H1 (cell line): ENCODE measurements at regions not wholly inside any gene's neighbourhood (a gene's known extent, or its start where the extent isn't known, plus 50 kb on each side); places are given as distances from the start of the nearest gene placed in this dataset.
A peak's percentile ranks its signal among the peaks of the same experiment; 100 is the strongest.

Experiments used
- CTCF ChIA-PET: fragments of 300-600 bp; sonication (Branson Sonifier 250); formaldehyde crosslinking; loops from one replicate; lab custom pipeline; 2021; ENCODE audit not compliant: partially characterized antibody; lab: Charles Lee
- POLR2A ChIA-PET: fragments of 300-600 bp; sonication (Branson Sonifier 250); formaldehyde crosslinking; loops from one replicate; lab custom pipeline; 2021; ENCODE audit warnings: inconsistent platforms; ENCODE audit not compliant: partially characterized antibody; lab: Charles Lee
- DNase-seq, 2 experiments: peaks; one replicate each; pipeline versions ENCODE4 v3.0.0 to v3.0.0-alpha.2; 2010 to 2022; ENCODE audit warnings: low spot score in 2 of 2, low read depth in 1 of 2, mixed read lengths in 1 of 2
- FAIRE-seq: peaks from 2 replicates; lab custom pipeline; 2011; peaks lifted over from hg19 to GRCh38; lab: Jason Lieb, UNC
- H2AFZ ChIP-seq: 2 replicates; pipeline ENCODE4 v1.8.1; 2012; ENCODE audit warnings: low read length, inconsistent platforms
- H2AK5ac ChIP-seq: 2 replicates; pipeline ENCODE4 v1.6.1; 2013; ENCODE audit warnings: low read depth, low read length
- H2BK120ac ChIP-seq: replicated peaks from 2 replicates; pipeline ENCODE3; 2013; ENCODE audit warnings: low read depth, low read length, inconsistent platforms
- H2BK12ac ChIP-seq: 2 replicates; pipeline ENCODE4 v1.6.1; 2013; ENCODE audit warnings: low read depth, low read length
- H2BK15ac ChIP-seq: 2 replicates; pipeline ENCODE4 v1.6.1; 2013; ENCODE audit warnings: low read length
- H2BK20ac ChIP-seq: 2 replicates; pipeline ENCODE4 v1.6.1; 2013; ENCODE audit warnings: low read length
- H2BK5ac ChIP-seq: 2 replicates; pipeline ENCODE4 v1.6.1; 2013; ENCODE audit warnings: low read depth, low read length
- H3K14ac ChIP-seq: 2 replicates; pipeline ENCODE4 v1.6.1; 2013; ENCODE audit warnings: inconsistent platforms; ENCODE audit not compliant: insufficient read length
- H3K18ac ChIP-seq: 2 replicates; pipeline ENCODE4 v1.6.1; 2013; ENCODE audit warnings: low read length; ENCODE audit errors: extremely low read depth
- H3K23ac ChIP-seq: 2 replicates; pipeline ENCODE4 v1.6.1; 2013; ENCODE audit warnings: inconsistent platforms; ENCODE audit not compliant: insufficient read length
- H3K23me2 ChIP-seq: 2 replicates; pipeline ENCODE4 v1.6.1; 2013; ENCODE audit warnings: low read depth, low read length
- H3K27ac ChIP-seq: 2 replicates; pipeline ENCODE4 v1.6.1; 2011; ENCODE audit warnings: low read depth, low read length, inconsistent platforms
- H3K27me3 ChIP-seq, 4 experiments: replicated peaks in 1 of 4; 1 replicate in 1 of 4; 2 replicates in 3 of 4; pipeline versions ENCODE4 v1.6.1 to v1.8.1; 2011 to 2013; ENCODE audit warnings: low read length in 3 of 4, mild to moderate bottlenecking in 3 of 4, inconsistent platforms in 2 of 4, mixed read lengths in 2 of 4, moderate library complexity in 1 of 4; ENCODE audit not compliant: control insufficient read depth in 3 of 4, insufficient read depth in 3 of 4; ENCODE audit errors: extremely low read depth in 1 of 4
- H3K36me3 ChIP-seq, 4 experiments: 2 replicates each; pipeline versions ENCODE4 v1.6.1 to v1.8.1; 2011 to 2013; ENCODE audit warnings: mild to moderate bottlenecking in 4 of 4, low read length in 3 of 4, moderate library complexity in 2 of 4, control low read depth in 1 of 4, inconsistent platforms in 1 of 4; ENCODE audit not compliant: insufficient read depth in 4 of 4, control insufficient read depth in 2 of 4
- H3K4ac ChIP-seq: replicated peaks from 2 replicates; pipeline ENCODE3; 2013; ENCODE audit warnings: low read length, low read depth, mixed read lengths, inconsistent platforms; ENCODE audit not compliant: insufficient read length
- H3K4me1 ChIP-seq, 4 experiments: replicated peaks in 1 of 4; 1 replicate in 1 of 4; 2 replicates in 3 of 4; pipeline versions ENCODE4 v1.6.1 to v1.8.1; 2011 to 2013; ENCODE audit warnings: low read length in 3 of 4, inconsistent platforms in 2 of 4, mixed read lengths in 1 of 4; ENCODE audit not compliant: insufficient read depth in 4 of 4, control insufficient read depth in 3 of 4
- H3K4me2 ChIP-seq, 2 experiments: 2 replicates each; pipeline versions ENCODE4 v1.6.1 to v1.8.1; 2011 to 2013; ENCODE audit warnings: low read depth in 2 of 2, low read length in 2 of 2, control low read depth in 1 of 2, inconsistent platforms in 1 of 2, mild to moderate bottlenecking in 1 of 2; ENCODE audit not compliant: insufficient read depth in 1 of 2
- H3K4me3 ChIP-seq, 4 experiments: fragments of 200-600, 300-600 bp in 1 of 4; sonication (generic), shearing (Covaris generic), sonication (Bioruptor Twin) in 1 of 4; 2 replicates each; pipeline versions ENCODE4 v1.5.1 to v1.8.1; 2011 to 2016; ENCODE audit warnings: low read length in 4 of 4, low read depth in 3 of 4, control low read depth in 2 of 4, inconsistent platforms in 2 of 4, mild to moderate bottlenecking in 2 of 4, mixed read lengths in 1 of 4, moderate library complexity in 1 of 4; ENCODE audit not compliant: insufficient read depth in 2 of 4; ENCODE audit errors: extremely low read depth in 1 of 4
- H3K56ac ChIP-seq: replicated peaks from 2 replicates; pipeline ENCODE3; 2013; ENCODE audit warnings: low read depth, mild to moderate bottlenecking, mixed read lengths, low read length, inconsistent platforms; ENCODE audit not compliant: insufficient read length
- H3K79me1 ChIP-seq: 2 replicates; pipeline ENCODE4 v1.6.1; 2013; ENCODE audit warnings: low read depth, low read length, control low read depth
- H3K79me2 ChIP-seq, 2 experiments: 2 replicates each; pipeline versions ENCODE4 v1.6.1 to v1.8.1; 2012 to 2013; ENCODE audit warnings: low read length in 2 of 2, mild to moderate bottlenecking in 2 of 2, inconsistent platforms in 1 of 2; ENCODE audit not compliant: insufficient read depth in 2 of 2, control insufficient read depth in 1 of 2
- H3K9ac ChIP-seq, 4 experiments: replicated peaks in 1 of 4; 1 replicate in 1 of 4; 2 replicates in 3 of 4; pipeline versions ENCODE4 v1.6.1 to v1.8.1; 2011 to 2013; ENCODE audit warnings: low read depth in 3 of 4, low read length in 3 of 4, control low read depth in 2 of 4, mild to moderate bottlenecking in 2 of 4, moderate library complexity in 2 of 4, inconsistent platforms in 1 of 4; ENCODE audit errors: extremely low read depth in 1 of 4
- H3K9me3 ChIP-seq, 2 experiments: 2 replicates each; pipeline versions ENCODE4 v1.6.1 to v1.8.1; 2012 to 2013; ENCODE audit warnings: mild to moderate bottlenecking in 2 of 2, moderate library complexity in 2 of 2, control low read depth in 1 of 2, inconsistent platforms in 1 of 2, low read depth in 1 of 2, low read length in 1 of 2, mixed read lengths in 1 of 2; ENCODE audit not compliant: insufficient read depth in 2 of 2
- H4K20me1 ChIP-seq, 2 experiments: replicated peaks in 1 of 2; 2 replicates each; pipeline versions ENCODE3 to v1.8.1; 2011 to 2013; ENCODE audit warnings: inconsistent platforms in 2 of 2, low read length in 2 of 2, mild to moderate bottlenecking in 1 of 2; ENCODE audit not compliant: insufficient read depth in 2 of 2, control insufficient read depth in 1 of 2
- H4K5ac ChIP-seq: 2 replicates; pipeline ENCODE4 v1.6.1; 2013; ENCODE audit warnings: low read length, low read depth, mixed read lengths, inconsistent platforms; ENCODE audit not compliant: insufficient read length
- H4K8ac ChIP-seq: 2 replicates; pipeline ENCODE4 v1.8.0; 2013; ENCODE audit warnings: mild to moderate bottlenecking, moderate library complexity, low read length, inconsistent platforms; ENCODE audit not compliant: insufficient read depth; ENCODE audit errors: extremely low read depth
- H4K91ac ChIP-seq: replicated peaks from 2 replicates; pipeline ENCODE3; 2013; ENCODE audit warnings: low read length, mixed read lengths, inconsistent platforms; ENCODE audit not compliant: insufficient read length
- BCL11A ChIP-seq, 2 experiments: IDR thresholded peaks; one replicate each; pipeline ENCODE4 v1.6.1; 2011; ENCODE audit warnings: low read depth in 2 of 2, low read length in 2 of 2, mild to moderate bottlenecking in 2 of 2
- CBX5 ChIP-seq: fragments of 300-800, 300-1000 bp; sonication (generic); IDR thresholded peaks from 2 replicates; pipeline ENCODE4 v1.7.1; 2016; ENCODE audit warnings: antibody characterized with exemption, low read length, low read depth
- HDAC6 ChIP-seq: IDR thresholded peaks from one replicate; pipeline ENCODE4 v1.7.1; 2012; ENCODE audit warnings: low read depth, mild to moderate bottlenecking, inconsistent platforms, low read length, moderate library complexity
- KDM4A ChIP-seq: IDR thresholded peaks from one replicate; pipeline ENCODE4 v1.7.1; 2012; ENCODE audit warnings: low read depth, mild to moderate bottlenecking, moderate library complexity, low read length, inconsistent platforms; ENCODE audit not compliant: severe bottlenecking
- KDM5A ChIP-seq: fragments of 200-600 bp; IDR thresholded peaks from 2 replicates; pipeline ENCODE4 v1.7.1; 2012; ENCODE audit warnings: mild to moderate bottlenecking, low read length, inconsistent platforms, mixed read lengths
- NRF1 ChIP-seq: IDR thresholded peaks from 2 replicates; pipeline ENCODE4 v1.6.1; 2011; ENCODE audit warnings: mild to moderate bottlenecking, low read depth, low read length, improper control_type of control experiment
- RNF2 ChIP-seq: fragments of 200-900, 300-1000 bp; sonication (generic); IDR thresholded peaks from 2 replicates; pipeline ENCODE4 v1.7.1; 2016; ENCODE audit warnings: borderline replicate concordance, low read depth, mild to moderate bottlenecking, antibody characterized with exemption, low read length; ENCODE audit not compliant: poor library complexity, severe bottlenecking; ENCODE audit errors: missing control alignments
- WGBS, 2 experiments: shearing (Covaris generic) in 1 of 2; methylation state at CpG; one replicate each; pipeline versions ENCODE4 v1.1.6 to v1.1.7; 2013 to 2015; ENCODE audit warnings: low lambda C conversion rate in 2 of 2, mixed read lengths in 2 of 2, inconsistent platforms in 1 of 2, low coverage in 1 of 2, missing lambda C conversion rate in 1 of 2; ENCODE audit not compliant: insufficient replicate concordance in 2 of 2, insufficient coverage in 1 of 2, insufficient read length in 1 of 2; ENCODE audit errors: extremely low coverage in 1 of 2, missing lambda C conversion rate in 1 of 2; 5-methylcytosine and 5-hydroxymethylcytosine counted together

- no peak overlapping the region for H2BK15ac ChIP-seq
- no peaks in the 10 kb centered on the region for H3K36me3 ChIP-seq
- H2BK5ac ChIP-seq, result no peak overlapping the region
- H2BK12ac ChIP-seq, result no peak overlapping the region
- no peaks in the 10 kb centered on the region for H3K79me1 ChIP-seq
- H3K4ac ChIP-seq, result no peak overlapping the region
- TF ChIP-seq BCL11A (IDR thresholded peaks at IDR 0.05; ENCODE audit: low read depth in 2 of 2, low read length in 2 of 2) (no peak), HDAC6 (no peak), RNF2 (no peak), KDM4A (no peak), NRF1 (no peak), CBX5 (no peak), KDM5A (no peak)
- TF ChIP-seq, all 59 proteins: peak for 0
- H3K79me2 ChIP-seq, result no peaks in the 10 kb centered on the region
- H3K23me2 ChIP-seq, result no peaks in the 10 kb centered on the region
- POLR2A ChIA-PET, result no interaction called here
- no peaks in the 10 kb centered on the region for H4K20me1 ChIP-seq
- CTCF ChIA-PET, result interaction anchor here (0.6 to 1.1 kb wide), 4 partner anchors 11 to 314 kb away, joined by 3 to 4 read pairs (median 3); no protein-coding TSS in a partner anchor
- H2BK20ac ChIP-seq, result no peak overlapping the region
- H3K18ac ChIP-seq, result no peak overlapping the region
- no peak overlapping the region for H2BK120ac ChIP-seq
- no peak overlapping the region for H3K27ac ChIP-seq
- H2AFZ ChIP-seq, result no peak overlapping the region
- H3K4me2 ChIP-seq, result no peak overlapping the region
- 100% methylated on average over 1 of the region's 1 CpG; no CpG with 5 or more reads in 1 of the 2 experiments for WGBS, 2 experiments
- H3K14ac ChIP-seq, result no peak overlapping the region
- H3K9ac ChIP-seq, result peak overlapping the region in 1 of 4 experiments; percentile 34; a peak in 1 of 7 replicates
- no peak overlapping the region for H4K91ac ChIP-seq
- H4K5ac ChIP-seq, result no peak overlapping the region
- FAIRE-seq (no peak), DNase-seq (no peak)
- no peaks in the 10 kb centered on the region for H3K9me3 ChIP-seq
- H3K4me3 ChIP-seq, result no peak overlapping the region
- H4K8ac ChIP-seq, result no peak overlapping the region
- no peak overlapping the region for H3K56ac ChIP-seq
- H3K27me3 ChIP-seq, result no peaks in the 10 kb centered on the region
- no peaks in the 10 kb centered on the region for H3K4me1 ChIP-seq
- no peak overlapping the region for H2AK5ac ChIP-seq
- no peak overlapping the region for H3K23ac ChIP-seq
These were observed 1524.4 kb upstream of the SEL1L start for GRCh38 chr14:83058068-83058467.
